Kidney (tissue), 13 donors: ENCODE measurements at regions not wholly inside any gene's neighbourhood (a gene's known extent, or its start where the extent isn't known, plus 50 kb on each side); places are given as distances from the start of the nearest gene placed in this dataset.
A peak's percentile ranks its signal among the peaks of the same experiment; 100 is the strongest.

Source experiments
- DNase-seq, 5 donors: peaks; one replicate each; pipeline ENCODE4 v3.0.0-alpha.2; 2013 to 2020
- FAIRE-seq: peaks from 2 replicates; lab custom pipeline; 2012; peaks lifted over from hg19 to GRCh38; lab: Jason Lieb, UNC
- H3K27ac ChIP-seq, 2 donors: one replicate each; pipeline ENCODE4 v1.7.0; 2013; ENCODE audit warnings: low read depth in 2 of 2, low read length in 2 of 2, inconsistent platforms in 1 of 2
- H3K27me3 ChIP-seq: one replicate; pipeline ENCODE4 v1.7.1; 2013; ENCODE audit warnings: low read length, inconsistent platforms; ENCODE audit not compliant: control insufficient read depth, insufficient read depth
- H3K36me3 ChIP-seq, 3 donors: one replicate each; pipeline versions ENCODE4 v1.7.0 to v1.7.1; 2013; ENCODE audit warnings: low read length in 3 of 3, control low read depth in 1 of 3, inconsistent platforms in 1 of 3; ENCODE audit not compliant: insufficient read depth in 3 of 3, control insufficient read depth in 2 of 3
- H3K4me1 ChIP-seq, 3 donors: one replicate each; pipeline versions ENCODE4 v1.7.0 to v1.7.1; 2013; ENCODE audit warnings: low read length in 3 of 3, inconsistent platforms in 1 of 3, low read depth in 1 of 3; ENCODE audit not compliant: control insufficient read depth in 2 of 3, insufficient read depth in 2 of 3
- H3K4me3 ChIP-seq, 3 donors: one replicate each; pipeline versions ENCODE4 v1.7.0 to v1.8.1; 2013; ENCODE audit warnings: low read length in 3 of 3, control low read depth in 1 of 3, inconsistent platforms in 1 of 3
- H3K9ac ChIP-seq, 3 donors: one replicate each; pipeline versions ENCODE4 v1.7.0 to v1.7.1; 2013; ENCODE audit warnings: low read length in 3 of 3, control low read depth in 1 of 3, inconsistent platforms in 1 of 3
- H3K9me3 ChIP-seq, 3 donors: one replicate each; pipeline versions ENCODE4 v1.7.0 to v1.7.1; 2013; ENCODE audit warnings: low read length in 3 of 3, control low read depth in 1 of 3, inconsistent platforms in 1 of 3; ENCODE audit not compliant: control insufficient read depth in 2 of 3, insufficient read depth in 1 of 3
- intact Hi-C: fragments of 100-400 bp; cut with DNase I; formaldehyde crosslinking; loops from one replicate; pipeline ENCODE4 v1.11.1; 2022
- TF ChIP-seq, protein P1 (sequence below): IDR thresholded peaks from 3 replicates; pipeline ENCODE4 v1.5.1; 2012; ENCODE audit warnings: mild to moderate bottlenecking, moderate library complexity, borderline replicate concordance; ENCODE audit not compliant: insufficient read depth; ENCODE audit errors: extremely low read depth
- donor health status: control.
- donor health status: control.
- donor health status: control.
- donor health status: control.
- donor health status: control.
- donor health status: DM: yes; HTN: yes; CAD: no.
- donor health status: Normal renal cell carcinoma (clear cell type).

- TF ChIP-seq, protein P1, sequence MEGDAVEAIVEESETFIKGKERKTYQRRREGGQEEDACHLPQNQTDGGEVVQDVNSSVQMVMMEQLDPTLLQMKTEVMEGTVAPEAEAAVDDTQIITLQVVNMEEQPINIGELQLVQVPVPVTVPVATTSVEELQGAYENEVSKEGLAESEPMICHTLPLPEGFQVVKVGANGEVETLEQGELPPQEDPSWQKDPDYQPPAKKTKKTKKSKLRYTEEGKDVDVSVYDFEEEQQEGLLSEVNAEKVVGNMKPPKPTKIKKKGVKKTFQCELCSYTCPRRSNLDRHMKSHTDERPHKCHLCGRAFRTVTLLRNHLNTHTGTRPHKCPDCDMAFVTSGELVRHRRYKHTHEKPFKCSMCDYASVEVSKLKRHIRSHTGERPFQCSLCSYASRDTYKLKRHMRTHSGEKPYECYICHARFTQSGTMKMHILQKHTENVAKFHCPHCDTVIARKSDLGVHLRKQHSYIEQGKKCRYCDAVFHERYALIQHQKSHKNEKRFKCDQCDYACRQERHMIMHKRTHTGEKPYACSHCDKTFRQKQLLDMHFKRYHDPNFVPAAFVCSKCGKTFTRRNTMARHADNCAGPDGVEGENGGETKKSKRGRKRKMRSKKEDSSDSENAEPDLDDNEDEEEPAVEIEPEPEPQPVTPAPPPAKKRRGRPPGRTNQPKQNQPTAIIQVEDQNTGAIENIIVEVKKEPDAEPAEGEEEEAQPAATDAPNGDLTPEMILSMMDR = no peak
- H3K4me1 ChIP-seq = no peaks in the 10 kb centered on the region
- H3K36me3 ChIP-seq = no peaks in the 10 kb centered on the region
- H3K9me3 ChIP-seq = no peaks in the 10 kb centered on the region
- H3K4me3 ChIP-seq = no peak overlapping the region
- no peak for FAIRE-seq
- no peak overlapping the region for H3K9ac ChIP-seq
- peak in 4 of 5 donors; percentile 12 to 39 (median 29) for DNase-seq
- peaks cover 12% of the 10 kb centered on the region for H3K27me3 ChIP-seq
- H3K27ac ChIP-seq = no peak overlapping the region
- intact Hi-C loops = no loop called here
Observed at GRCh38 chr2:222052934-222053367, 245.8 kb downstream of the PAX3 start.

- H3K27ac ChIP-seq = no peak overlapping the region
- no peak overlapping the region for H3K4me3 ChIP-seq
- H3K4me1 ChIP-seq = no peaks in the 10 kb centered on the region
- H3K27me3 ChIP-seq = peaks cover 7% of the 10 kb centered on the region
- no peak for FAIRE-seq
- TF ChIP-seq, protein P1 = no peak
- intact Hi-C loops = no loop called here
- no peak overlapping the region for H3K9ac ChIP-seq
- no peak for DNase-seq
- no peaks in the 10 kb centered on the region for H3K36me3 ChIP-seq
- H3K9me3 ChIP-seq = no peaks in the 10 kb centered on the region
Observed at GRCh38 chr2:222050981-222051380, 247.8 kb downstream of the PAX3 start.

DNA sequence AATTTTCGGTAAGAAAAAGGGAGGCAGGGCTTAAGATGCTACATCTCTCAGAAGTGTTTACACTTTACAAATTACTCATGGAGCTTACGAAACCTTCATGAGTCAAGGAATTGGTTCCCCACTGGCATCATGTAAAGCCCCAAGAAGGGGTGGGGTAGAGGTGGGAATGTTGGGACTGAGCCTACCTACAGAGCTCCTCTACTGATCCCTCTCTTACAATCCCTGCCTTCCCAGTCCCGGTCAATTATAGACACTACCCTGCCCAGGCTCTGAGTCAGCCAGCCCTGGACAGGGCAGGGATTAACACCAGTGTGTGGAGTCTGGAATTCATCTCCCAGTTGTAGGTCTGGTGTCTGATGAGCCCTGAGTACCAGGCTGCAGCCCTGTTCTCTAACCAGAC lies 248.9 kb downstream of the PAX3 start:
- no peak for FAIRE-seq
- TF ChIP-seq, protein P1 = no peak

GRCh38 chr2:222043897-222044296 lies 254.9 kb downstream of the PAX3 start:
- Histone ChIP-seq H3K9ac (no peak overlapping the region), H3K4me3 (no peak overlapping the region), H3K36me3 (no peaks in the 10 kb centered on the region), H3K9me3 (no peaks in the 10 kb centered on the region), H3K27me3 (peaks cover 2% of the 10 kb centered on the region), H3K4me1 (no peaks in the 10 kb centered on the region), H3K27ac (no peak overlapping the region)
- DNase-seq (peak in 1 of 5 donors; percentile 8), FAIRE-seq (no peak)
- intact Hi-C loops = no loop called here
- TF ChIP-seq, protein P1 = no peak

More for the DNA sequence above, 248.9 kb downstream of the PAX3 start:
- intact Hi-C loops = no loop called here
- H3K27me3 ChIP-seq = peaks cover 2% of the 10 kb centered on the region
- no peaks in the 10 kb centered on the region for H3K4me1 ChIP-seq
- no peak overlapping the region for H3K4me3 ChIP-seq
- H3K27ac ChIP-seq = no peak overlapping the region
- no peak for DNase-seq
- H3K9ac ChIP-seq = no peak overlapping the region
- H3K36me3 ChIP-seq = no peaks in the 10 kb centered on the region
- H3K9me3 ChIP-seq = no peaks in the 10 kb centered on the region
